Activated T-cell treated with anti-CD3 and anti-CD28 coated beads, Interleukin-2, amount 50 U/mL, for 24 hours (primary cell): ENCODE measurements at regions not wholly inside any gene's neighbourhood (a gene's known extent, or its start where the extent isn't known, plus 50 kb on each side); places are given as distances from the start of the nearest gene placed in this dataset.

Source experiments
- DNase-seq: peaks from one replicate; pipeline ENCODE4 v3.0.0-alpha.2; 2020
- H3K27ac Mint-ChIP-seq: 2 replicates; pipeline ENCODE4 v1.8.0; 2020; ENCODE audit warnings: mild to moderate bottlenecking, mixed read lengths
- H3K27me3 Mint-ChIP-seq: 2 replicates; pipeline ENCODE4 v1.8.0; 2020; ENCODE audit warnings: mixed read lengths
- H3K36me3 Mint-ChIP-seq: 2 replicates; pipeline ENCODE4 v1.8.0; 2020; ENCODE audit warnings: low read depth, mixed read lengths
- H3K4me1 Mint-ChIP-seq: 2 replicates; pipeline ENCODE4 v1.8.0; 2020; ENCODE audit warnings: low read depth, mixed read lengths
- H3K4me3 Mint-ChIP-seq: 2 replicates; pipeline ENCODE4 v1.8.0; 2020; ENCODE audit warnings: mild to moderate bottlenecking, moderate library complexity, mixed read lengths
- H3K9me3 Mint-ChIP-seq: 2 replicates; pipeline ENCODE4 v1.8.0; 2020; ENCODE audit warnings: mixed read lengths

DNA sequence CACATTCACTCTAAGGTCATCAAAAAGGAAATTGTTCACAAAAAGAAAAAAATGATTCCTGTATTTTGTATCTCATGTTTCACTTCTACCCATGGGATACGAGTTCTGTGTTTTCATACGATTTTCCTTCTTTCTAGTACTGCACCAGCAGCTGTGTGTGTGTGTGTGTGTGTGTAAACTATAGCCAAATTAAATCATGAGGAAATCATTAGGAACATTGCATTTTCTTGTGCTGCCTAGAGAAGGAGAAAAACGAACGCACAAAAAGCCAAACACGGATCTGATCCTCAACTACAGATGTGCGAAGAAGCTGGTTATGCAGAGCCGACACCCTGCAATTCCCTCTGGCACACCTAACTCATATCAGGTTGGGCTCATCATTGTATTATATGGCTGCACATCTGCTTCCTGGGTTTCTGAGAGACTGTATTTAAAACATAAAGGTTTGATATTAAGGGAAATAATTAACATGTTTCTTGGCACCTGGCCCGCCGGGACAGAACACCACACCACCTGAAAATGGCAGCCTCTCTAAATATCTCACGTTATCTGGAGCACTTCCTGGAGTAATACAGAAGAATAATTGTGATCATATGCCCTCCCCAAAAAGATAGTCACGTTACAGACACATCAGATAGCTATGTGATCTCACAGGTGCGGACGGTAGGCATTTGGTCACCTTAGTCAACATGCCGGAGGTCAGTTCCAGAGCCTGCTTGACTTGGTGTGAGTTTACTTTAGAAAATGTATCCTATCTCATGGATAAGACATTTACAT is 586.3 kb upstream of the SALL3 start:
- Mint-ChIP-seq H3K27me3 (peaks cover 10% of the 10 kb centered on the region), H3K36me3 (no peaks in the 10 kb centered on the region), H3K4me3 (no peak overlapping the region), H3K27ac (no peak overlapping the region), H3K4me1 (no peaks in the 10 kb centered on the region), H3K9me3 (no peaks in the 10 kb centered on the region)
- no peak for DNase-seq

DNA sequence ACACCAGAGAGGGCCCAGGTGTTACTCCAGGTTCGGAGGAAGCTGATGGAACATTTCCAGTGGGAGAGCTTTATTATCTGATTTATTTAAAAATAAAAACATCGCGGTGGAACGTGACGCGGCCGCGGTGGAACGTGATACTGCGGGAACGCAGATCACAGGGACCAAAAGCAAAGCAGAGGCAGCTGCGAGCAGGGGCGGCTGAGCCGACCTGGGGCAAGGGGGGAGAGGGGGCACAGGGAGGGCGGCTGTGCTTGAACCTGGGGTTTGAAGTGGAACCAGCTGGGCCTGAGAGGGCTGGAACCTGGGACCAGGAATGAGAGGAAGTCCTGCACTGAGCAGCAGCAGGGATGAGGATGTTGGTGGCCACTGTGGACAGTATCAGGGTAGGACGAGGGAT is 583.5 kb upstream of the SALL3 start:
- no peaks in the 10 kb centered on the region for H3K4me1 Mint-ChIP-seq
- DNase-seq = no peak
- H3K4me3 Mint-ChIP-seq = no peak overlapping the region
- no peaks in the 10 kb centered on the region for H3K36me3 Mint-ChIP-seq
- H3K9me3 Mint-ChIP-seq = no peaks in the 10 kb centered on the region
- no peak overlapping the region for H3K27ac Mint-ChIP-seq
- no peaks in the 10 kb centered on the region for H3K27me3 Mint-ChIP-seq

DNA sequence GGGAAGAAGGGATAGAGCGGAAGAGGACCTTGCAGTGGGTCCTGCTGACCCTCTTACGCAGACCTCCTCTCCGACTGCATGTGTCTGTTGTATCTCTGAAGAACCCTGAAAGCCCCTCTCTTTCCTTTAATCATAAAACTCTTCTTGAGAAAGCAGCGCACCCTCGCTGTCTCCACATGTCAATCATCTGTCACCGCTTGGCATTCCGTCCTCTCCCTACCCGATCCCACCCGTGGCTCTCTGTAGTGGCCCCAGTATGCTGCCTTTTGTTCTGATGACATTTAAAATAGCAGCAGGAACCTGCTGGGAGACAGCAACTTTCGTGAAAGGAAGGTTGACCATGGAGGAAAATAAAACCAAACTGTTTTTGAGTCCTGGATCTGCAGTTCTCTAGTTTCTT is 582.9 kb upstream of the SALL3 start:
- Mint-ChIP-seq H3K27ac (no peak overlapping the region), H3K4me3 (no peak overlapping the region), H3K27me3 (no peaks in the 10 kb centered on the region), H3K36me3 (no peaks in the 10 kb centered on the region), H3K9me3 (no peaks in the 10 kb centered on the region), H3K4me1 (no peaks in the 10 kb centered on the region)
- no peak for DNase-seq

DNA sequence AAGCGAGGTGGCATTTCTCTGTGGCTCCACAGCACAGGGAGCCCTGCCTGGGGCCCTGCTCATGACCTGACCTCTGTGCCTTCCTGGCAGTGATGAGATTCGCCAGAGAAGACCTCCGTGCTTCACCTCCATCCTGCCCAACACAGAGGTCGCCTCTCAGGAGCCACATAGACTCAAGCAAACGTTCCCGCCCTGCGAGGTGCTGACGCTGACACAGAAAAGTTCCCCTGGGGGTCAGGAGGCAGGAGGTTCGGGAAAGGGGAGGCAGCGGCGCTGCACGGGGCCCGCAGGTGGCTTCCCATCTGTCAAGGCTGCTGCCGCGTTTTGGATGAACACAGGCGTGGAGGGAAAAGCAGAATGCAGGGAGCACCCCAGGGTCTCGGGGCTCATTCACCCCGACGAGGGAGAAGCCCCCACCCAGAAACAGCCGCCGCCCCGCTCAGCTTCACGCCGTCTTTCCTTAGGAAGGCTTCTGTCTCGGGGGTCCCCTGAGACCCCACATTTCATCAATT is 579.6 kb upstream of the SALL3 start:
- Mint-ChIP-seq H3K4me3 (no peak overlapping the region), H3K36me3 (no peaks in the 10 kb centered on the region), H3K27me3 (peaks cover 1% of the 10 kb centered on the region), H3K9me3 (no peaks in the 10 kb centered on the region), H3K27ac (no peak overlapping the region), H3K4me1 (no peaks in the 10 kb centered on the region)
- DNase-seq = no peak

DNA sequence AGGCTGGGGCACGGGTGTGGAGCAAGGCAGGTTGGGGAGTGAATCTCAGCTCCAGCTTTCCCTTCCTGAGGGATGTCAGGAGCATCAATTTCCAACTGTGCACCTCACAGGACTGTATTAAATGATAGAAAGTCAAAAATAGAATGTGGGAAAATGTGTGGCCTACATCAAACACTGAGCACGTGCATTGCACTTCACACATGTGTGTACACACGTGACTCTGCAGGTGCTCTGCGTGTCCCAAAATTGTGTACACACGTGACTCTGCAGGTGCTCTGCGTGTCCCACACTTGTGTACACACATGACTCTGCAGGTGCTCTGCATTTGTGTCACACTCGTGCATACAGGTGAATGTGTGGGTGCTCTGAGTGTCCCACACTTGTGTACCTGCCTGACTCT is 577.2 kb upstream of the SALL3 start:
- peaks cover 11% of the 10 kb centered on the region for H3K27me3 Mint-ChIP-seq
- no peak overlapping the region for H3K4me3 Mint-ChIP-seq
- no peak overlapping the region for H3K27ac Mint-ChIP-seq
- H3K4me1 Mint-ChIP-seq = peaks cover 9% of the 10 kb centered on the region
- DNase-seq = no peak
- no peaks in the 10 kb centered on the region for H3K9me3 Mint-ChIP-seq
- no peaks in the 10 kb centered on the region for H3K36me3 Mint-ChIP-seq

DNA sequence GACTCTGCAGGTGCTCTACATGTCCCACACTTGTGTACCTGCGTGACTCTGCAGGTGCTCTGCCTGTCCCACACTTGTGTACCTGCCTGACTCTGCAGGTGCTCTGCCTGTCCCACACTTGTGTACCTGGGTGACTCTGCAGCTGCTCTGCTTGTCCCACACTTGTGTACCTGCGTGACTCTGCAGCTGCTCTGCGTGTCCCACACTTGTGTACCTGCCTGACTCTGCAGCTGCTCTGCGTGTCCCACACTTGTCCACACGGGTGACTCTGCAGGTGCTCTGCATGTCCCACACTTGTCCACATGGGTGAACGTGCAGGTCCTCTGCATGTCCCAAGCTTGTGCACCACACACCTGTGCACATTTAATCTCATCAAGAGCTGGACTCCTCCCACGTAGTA is 576.7 kb upstream of the SALL3 start:
- H3K4me3 Mint-ChIP-seq = no peak overlapping the region
- H3K4me1 Mint-ChIP-seq = peaks cover 12% of the 10 kb centered on the region
- no peak overlapping the region for H3K27ac Mint-ChIP-seq
- H3K27me3 Mint-ChIP-seq = peaks cover 12% of the 10 kb centered on the region
- no peak for DNase-seq
- H3K36me3 Mint-ChIP-seq = no peaks in the 10 kb centered on the region
- no peaks in the 10 kb centered on the region for H3K9me3 Mint-ChIP-seq

DNA sequence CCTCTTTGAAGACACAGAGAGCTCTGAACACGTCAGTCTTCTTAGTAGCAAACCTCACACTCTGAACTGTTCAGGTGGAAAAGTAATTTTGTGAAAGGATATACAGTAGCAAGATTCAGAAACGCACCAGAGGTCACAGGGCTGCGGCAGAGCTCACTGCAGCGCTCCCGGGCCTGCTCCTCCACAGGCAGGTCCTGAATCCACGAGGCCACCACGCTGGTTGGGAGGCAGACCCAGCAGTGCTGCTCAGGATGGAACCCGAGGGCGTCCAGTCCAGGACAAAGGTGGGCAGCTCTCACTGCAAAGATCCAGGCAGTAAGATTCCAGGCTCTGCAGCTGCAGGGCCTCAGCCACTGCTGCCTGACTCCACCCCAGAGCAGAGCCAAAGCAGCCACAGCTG is 576.2 kb upstream of the SALL3 start:
- DNase-seq = no peak
- H3K4me3 Mint-ChIP-seq = no peak overlapping the region
- H3K27me3 Mint-ChIP-seq = peaks cover 14% of the 10 kb centered on the region
- H3K36me3 Mint-ChIP-seq = no peaks in the 10 kb centered on the region
- no peak overlapping the region for H3K27ac Mint-ChIP-seq
- H3K9me3 Mint-ChIP-seq = no peaks in the 10 kb centered on the region
- peaks cover 14% of the 10 kb centered on the region for H3K4me1 Mint-ChIP-seq

DNA sequence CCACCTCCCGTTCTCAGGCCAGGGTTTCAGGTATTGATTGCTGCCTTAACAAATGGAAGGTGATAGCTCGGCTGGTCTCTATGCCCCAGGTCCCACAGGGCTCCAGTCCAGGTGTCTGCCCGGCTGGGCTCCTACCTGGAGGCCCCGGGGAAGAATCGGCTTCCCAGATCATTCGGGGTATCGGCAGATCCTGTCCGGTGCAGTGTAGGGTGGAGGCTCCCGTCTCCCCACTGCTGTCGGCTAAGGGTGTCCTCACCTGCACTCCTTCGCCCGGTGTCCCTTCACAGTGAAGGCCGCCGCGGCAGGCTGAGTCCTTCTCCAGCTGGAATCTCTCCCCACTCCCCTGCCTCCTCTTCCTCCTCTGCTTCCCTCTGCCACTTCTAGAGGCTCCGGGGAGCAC is 573.9 kb upstream of the SALL3 start:
- Mint-ChIP-seq H3K27ac (no peak overlapping the region), H3K36me3 (no peaks in the 10 kb centered on the region), H3K9me3 (no peaks in the 10 kb centered on the region), H3K4me1 (peaks cover 14% of the 10 kb centered on the region), H3K27me3 (peaks cover 14% of the 10 kb centered on the region), H3K4me3 (no peak overlapping the region)
- DNase-seq = no peak

DNA sequence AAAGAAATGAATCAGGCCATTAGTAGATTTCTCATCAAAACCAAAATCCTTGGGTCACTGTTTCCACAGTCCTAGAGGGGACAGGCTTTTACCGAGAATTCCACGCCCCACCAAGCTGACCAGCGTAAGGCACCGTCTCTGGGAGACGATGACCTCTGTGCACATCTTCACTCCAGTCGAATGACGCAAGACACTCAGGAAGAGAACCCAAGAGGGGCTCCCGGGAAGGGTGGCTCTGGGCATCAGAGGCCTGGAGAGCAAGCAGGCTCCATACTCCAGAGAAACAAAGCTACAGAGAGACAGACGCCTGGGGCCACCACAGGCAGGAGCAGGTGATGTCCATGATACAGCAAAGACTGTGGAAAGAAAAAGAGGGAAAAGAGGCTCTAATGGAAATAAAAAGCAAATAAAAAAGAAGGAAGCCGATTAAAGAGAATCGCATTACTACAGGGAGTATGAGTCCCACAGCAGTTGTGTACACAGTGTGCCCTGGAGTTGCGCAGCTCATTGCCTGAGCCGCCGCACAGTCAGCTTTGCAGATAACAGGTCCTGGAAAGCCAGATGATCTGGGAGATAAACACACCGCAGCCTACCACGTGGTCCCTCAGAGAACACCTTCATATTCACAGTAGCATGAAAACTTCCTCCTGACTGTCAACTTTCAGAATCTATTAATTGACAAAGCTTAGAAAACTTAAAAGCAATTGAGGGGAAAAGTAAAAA is 572.7 kb upstream of the SALL3 start:
- no peaks in the 10 kb centered on the region for H3K36me3 Mint-ChIP-seq
- no peak for DNase-seq
- peaks cover 14% of the 10 kb centered on the region for H3K4me1 Mint-ChIP-seq
- peaks cover 14% of the 10 kb centered on the region for H3K27me3 Mint-ChIP-seq
- peak overlapping the region; percentile 2 for H3K4me3 Mint-ChIP-seq
- H3K9me3 Mint-ChIP-seq = no peaks in the 10 kb centered on the region
- H3K27ac Mint-ChIP-seq = no peak overlapping the region

DNA sequence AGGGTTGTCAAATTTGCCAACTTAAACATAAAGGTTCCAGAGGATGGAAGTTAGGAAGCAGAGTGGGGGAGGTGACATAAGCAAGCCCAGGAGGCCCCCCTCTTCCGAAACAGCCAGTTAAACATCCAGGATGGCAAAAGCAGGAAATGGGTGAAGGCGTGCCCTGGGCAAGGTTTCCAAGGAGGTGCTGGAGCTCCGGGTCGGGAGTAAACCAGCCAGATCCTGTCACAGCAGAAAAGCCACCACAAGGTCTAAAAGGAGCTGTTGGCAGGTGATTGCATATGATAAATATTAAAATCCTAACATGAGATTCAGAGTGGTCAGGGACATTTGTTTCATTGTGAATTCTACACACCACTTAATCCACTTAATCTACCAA is 572.2 kb upstream of the SALL3 start:
- H3K36me3 Mint-ChIP-seq = no peaks in the 10 kb centered on the region
- H3K9me3 Mint-ChIP-seq = no peaks in the 10 kb centered on the region
- no peak for DNase-seq
- H3K4me3 Mint-ChIP-seq = peak overlapping the region; percentile 2
- H3K27me3 Mint-ChIP-seq = peaks cover 14% of the 10 kb centered on the region
- H3K27ac Mint-ChIP-seq = no peak overlapping the region
- peaks cover 14% of the 10 kb centered on the region for H3K4me1 Mint-ChIP-seq

DNA sequence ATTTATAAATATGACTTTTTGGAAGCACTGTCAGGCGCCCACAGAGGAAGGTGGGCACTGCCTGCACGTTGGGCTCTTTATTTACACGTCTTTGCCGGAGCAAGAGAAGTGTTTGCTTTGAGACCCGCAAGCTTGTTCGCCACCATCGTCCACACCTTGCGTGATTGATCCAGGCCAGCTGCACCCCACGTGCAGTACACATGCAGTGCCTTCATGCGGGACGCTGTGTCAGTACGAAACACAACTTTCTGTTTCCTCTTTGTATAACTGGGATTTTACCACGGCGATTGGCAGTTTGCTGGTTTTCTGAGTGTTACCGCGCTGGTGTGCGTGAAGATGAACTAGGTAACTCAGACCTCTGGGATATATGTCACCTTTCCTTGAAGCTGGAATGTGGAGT is 571.0 kb upstream of the SALL3 start:
- Mint-ChIP-seq H3K4me3 (no peak overlapping the region), H3K27me3 (peaks cover 14% of the 10 kb centered on the region), H3K9me3 (no peaks in the 10 kb centered on the region), H3K27ac (no peak overlapping the region), H3K4me1 (peaks cover 14% of the 10 kb centered on the region), H3K36me3 (no peaks in the 10 kb centered on the region)
- no peak for DNase-seq

DNA sequence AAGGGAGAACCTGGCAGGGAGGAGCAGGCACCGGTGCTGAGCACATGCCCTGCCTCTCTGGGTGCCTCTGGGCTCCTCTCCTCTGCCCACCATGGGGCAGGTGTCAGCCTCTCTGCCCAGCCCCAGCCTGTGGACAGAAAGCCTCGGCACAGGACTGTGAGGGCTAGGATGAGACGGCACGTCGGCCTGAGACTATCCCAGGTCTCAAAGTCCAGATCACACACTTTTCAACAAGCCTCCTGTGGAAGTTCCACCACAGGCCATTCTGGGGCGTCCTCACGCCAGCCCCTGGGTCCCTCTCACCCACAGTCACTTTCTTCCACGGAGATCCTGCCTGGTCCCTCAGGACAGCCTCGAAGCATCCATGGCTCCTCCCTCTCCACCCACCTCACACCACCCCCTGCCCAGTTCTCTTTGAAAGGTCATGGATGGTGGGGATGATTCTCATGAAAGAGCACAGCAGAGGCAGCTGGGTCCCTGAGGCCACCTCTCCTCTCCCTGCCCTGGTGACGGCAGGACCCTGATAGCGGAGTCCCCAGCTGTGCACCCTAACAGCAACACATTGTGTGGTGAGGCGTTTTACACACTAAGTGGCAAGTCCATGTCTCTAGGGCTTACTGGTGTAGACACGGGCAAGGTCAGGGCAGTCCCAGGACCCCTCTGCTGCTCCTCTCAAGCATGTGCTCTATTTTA is 569.4 kb upstream of the SALL3 start:
- H3K9me3 Mint-ChIP-seq = no peaks in the 10 kb centered on the region
- no peak for DNase-seq
- H3K27me3 Mint-ChIP-seq = peaks cover 10% of the 10 kb centered on the region
- H3K27ac Mint-ChIP-seq = no peak overlapping the region
- no peaks in the 10 kb centered on the region for H3K36me3 Mint-ChIP-seq
- no peak overlapping the region for H3K4me3 Mint-ChIP-seq
- H3K4me1 Mint-ChIP-seq = peaks cover 14% of the 10 kb centered on the region

DNA sequence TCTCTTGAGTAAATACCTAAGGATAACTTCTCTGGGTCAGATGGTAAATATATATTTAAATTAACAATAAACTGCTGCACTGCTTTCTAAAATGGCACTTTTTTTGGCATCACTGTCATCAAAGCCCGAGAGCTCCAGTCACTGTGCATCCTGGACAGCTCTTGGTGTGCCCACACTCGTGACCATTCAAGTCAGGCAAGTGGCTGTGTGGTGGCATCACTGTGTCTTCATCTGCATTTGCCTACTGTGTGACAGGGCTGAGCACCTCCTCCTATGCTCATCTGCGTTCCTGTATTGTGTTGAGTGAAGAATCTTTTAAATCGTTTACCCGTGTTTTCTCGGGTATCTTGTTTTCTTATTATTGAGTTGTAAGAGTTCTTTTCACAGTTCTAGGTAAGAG is 568.1 kb upstream of the SALL3 start:
- H3K4me1 Mint-ChIP-seq = peaks cover 14% of the 10 kb centered on the region
- peaks cover 2% of the 10 kb centered on the region for H3K27me3 Mint-ChIP-seq
- no peak for DNase-seq
- H3K9me3 Mint-ChIP-seq = no peaks in the 10 kb centered on the region
- no peak overlapping the region for H3K4me3 Mint-ChIP-seq
- no peaks in the 10 kb centered on the region for H3K36me3 Mint-ChIP-seq
- H3K27ac Mint-ChIP-seq = no peak overlapping the region

DNA sequence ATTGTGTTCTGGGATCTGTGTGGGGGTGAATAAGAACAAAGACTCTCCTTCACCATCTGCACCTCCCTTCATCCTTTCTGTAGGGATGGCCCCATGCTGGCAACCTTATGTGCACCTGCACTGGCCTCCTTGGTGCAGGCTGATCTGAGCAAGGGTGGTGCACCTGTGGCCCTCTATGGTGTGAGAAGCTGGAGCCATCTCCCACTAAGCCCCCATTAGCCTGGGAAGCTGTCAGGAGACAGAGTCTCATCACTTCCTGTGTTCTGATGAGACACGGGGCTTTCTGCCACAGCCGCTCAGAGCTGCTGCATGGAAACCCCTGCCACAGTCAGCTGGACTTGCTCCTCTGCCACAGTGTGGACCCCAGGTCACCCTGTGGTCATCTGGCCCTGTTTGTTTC is 565.3 kb upstream of the SALL3 start:
- H3K36me3 Mint-ChIP-seq = no peaks in the 10 kb centered on the region
- H3K9me3 Mint-ChIP-seq = no peaks in the 10 kb centered on the region
- H3K27ac Mint-ChIP-seq = no peak overlapping the region
- DNase-seq = no peak
- H3K27me3 Mint-ChIP-seq = no peaks in the 10 kb centered on the region
- no peaks in the 10 kb centered on the region for H3K4me1 Mint-ChIP-seq
- no peak overlapping the region for H3K4me3 Mint-ChIP-seq

DNA sequence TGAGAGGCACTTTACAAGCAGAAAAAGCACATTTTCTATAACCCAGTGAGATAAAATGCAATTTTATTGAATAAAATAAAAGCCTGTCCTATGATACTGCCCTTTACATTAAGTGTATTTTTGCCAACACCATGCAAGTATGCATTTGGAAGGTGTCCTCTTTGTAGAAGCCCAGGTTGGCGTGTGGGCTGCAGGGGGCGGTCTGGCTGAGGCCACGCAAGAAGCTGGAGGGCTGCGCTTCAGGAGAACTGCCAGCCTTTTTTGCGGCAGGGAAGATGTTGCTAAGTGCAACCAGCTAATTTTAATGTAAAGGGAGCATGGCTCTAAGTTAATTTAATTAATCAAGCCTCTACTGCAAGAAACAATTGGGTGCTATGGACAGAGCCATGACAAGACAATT is 562.8 kb upstream of the SALL3 start:
- no peaks in the 10 kb centered on the region for H3K9me3 Mint-ChIP-seq
- H3K27ac Mint-ChIP-seq = no peak overlapping the region
- H3K36me3 Mint-ChIP-seq = no peaks in the 10 kb centered on the region
- no peaks in the 10 kb centered on the region for H3K4me1 Mint-ChIP-seq
- DNase-seq = no peak
- H3K27me3 Mint-ChIP-seq = no peaks in the 10 kb centered on the region
- no peak overlapping the region for H3K4me3 Mint-ChIP-seq
